22Rv1 (cell line): ENCODE measurements at regions not wholly inside any gene's neighbourhood (a gene's known extent, or its start where the extent isn't known, plus 50 kb on each side); places are given as distances from the start of the nearest gene placed in this dataset.

ENCODE experiments used
- H3K27ac ChIP-seq: fragments of 450-650 bp; 2 replicates; pipeline ENCODE4 v1.5.1; 2017
- CTCF ChIP-seq: fragments of 450-650 bp; IDR thresholded peaks from 2 replicates; pipeline ENCODE4 v1.5.1; 2017; ENCODE audit warnings: mild to moderate bottlenecking
- ZFX ChIP-seq: fragments of 450-650 bp; IDR thresholded peaks from 2 replicates; pipeline ENCODE4 v1.6.1; 2017; ENCODE audit warnings: antibody characterized with exemption, borderline replicate concordance

GRCh38 chr17:72426321-72426720 is 305.5 kb downstream of the SOX9 start:
- H3K27ac ChIP-seq: no peak overlapping the region
- no peak for TF ChIP-seq ZFX
- TF ChIP-seq CTCF: no peak

GRCh38 chr17:72426948-72427760 is 306.3 kb downstream of the SOX9 start:
- H3K27ac ChIP-seq: no peak overlapping the region
- no peak for TF ChIP-seq CTCF
- TF ChIP-seq ZFX: no peak

- no peak for TF ChIP-seq CTCF
- no peak for TF ChIP-seq ZFX
- H3K27ac ChIP-seq: no peak overlapping the region
Observed at GRCh38 chr17:72427761-72428109, 306.9 kb downstream of the SOX9 start.

GRCh38 chr17:72429066-72429638 is 308.3 kb downstream of the SOX9 start:
- H3K27ac ChIP-seq: no peak overlapping the region
- TF ChIP-seq ZFX (no peak), CTCF (no peak)

GRCh38 chr17:72430611-72431432 is 310.0 kb downstream of the SOX9 start:
- no peak overlapping the region for H3K27ac ChIP-seq
- TF ChIP-seq CTCF (peak; percentile 47), ZFX (no peak)

- H3K27ac ChIP-seq: peak overlapping the region; percentile 68
- TF ChIP-seq ZFX (no peak), CTCF (no peak)
Observed at GRCh38 chr17:72432143-72432621, 311.4 kb downstream of the SOX9 start.

- peak overlapping the region; percentile 68 for H3K27ac ChIP-seq
- TF ChIP-seq CTCF: no peak
- TF ChIP-seq ZFX: no peak
Observed at GRCh38 chr17:72432881-72433280, 312.1 kb downstream of the SOX9 start.
